NOMO-1 treated with DMSO at 0.1 percent for 48 hours (cell line): ENCODE measurements at regions not wholly inside any gene's neighbourhood (a gene's known extent, or its start where the extent isn't known, plus 50 kb on each side); places are given as distances from the start of the nearest gene placed in this dataset.
"Not testable (repeated sequence)": the region's sequence is repeated elsewhere in the genome, so short reads cannot be mapped to it uniquely, and the experiment has no call there.

Experiments used
- DNase-seq: peaks from one replicate; lab custom pipeline; 2025; ENCODE audit not compliant: unreplicated experiment; lab: John Stamatoyannopoulos, UW

GRCh38 chr3:166554023-166554422, 716.8 kb upstream of the BCHE start:
- DNase-seq = no peak

DNA sequence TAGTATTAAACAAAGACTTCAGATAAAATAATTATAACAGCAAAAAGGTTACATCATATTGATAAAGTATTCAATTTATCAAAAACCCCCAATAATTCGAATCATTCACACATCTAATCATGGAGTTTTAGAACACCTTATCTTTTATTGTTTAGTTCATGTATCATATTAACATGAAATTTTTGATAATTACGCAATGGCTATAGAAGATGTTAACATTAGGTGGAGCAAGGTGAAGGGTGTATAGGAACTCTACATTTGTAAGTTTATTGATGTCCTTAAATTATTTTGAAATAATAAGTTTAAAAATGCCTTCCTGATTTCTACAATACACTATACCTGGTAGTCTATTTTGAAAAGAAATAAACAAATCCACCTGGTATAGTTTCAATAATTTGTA, 696.5 kb upstream of the BCHE start:
- DNase-seq = no peak

- DNase-seq = no peak
Measured at GRCh38 chr3:166531730-166532129, 694.5 kb upstream of the BCHE start.

DNA sequence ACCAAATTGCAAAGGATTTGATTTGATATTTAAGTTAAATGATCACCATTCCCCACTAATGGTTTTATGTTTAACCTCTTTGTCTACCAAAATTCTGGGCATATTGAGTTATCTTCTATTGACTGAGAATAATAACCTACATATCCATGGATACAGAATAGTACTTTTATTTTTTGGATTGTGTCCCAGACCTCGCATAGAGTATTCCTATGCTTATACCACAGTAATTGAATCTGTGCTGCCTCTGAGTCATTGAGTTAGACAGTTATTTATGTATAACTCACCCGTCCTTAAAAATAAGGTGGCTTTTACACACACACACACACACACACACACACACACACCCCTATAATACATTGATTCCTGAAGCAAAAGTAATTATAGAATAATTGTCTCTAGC, 690.1 kb upstream of the BCHE start:
- no peak for DNase-seq

GRCh38 chr3:166526881-166527280, 689.7 kb upstream of the BCHE start:
- no peak for DNase-seq

GRCh38 chr3:166522017-166522416, 684.8 kb upstream of the BCHE start:
- no peak for DNase-seq

DNA sequence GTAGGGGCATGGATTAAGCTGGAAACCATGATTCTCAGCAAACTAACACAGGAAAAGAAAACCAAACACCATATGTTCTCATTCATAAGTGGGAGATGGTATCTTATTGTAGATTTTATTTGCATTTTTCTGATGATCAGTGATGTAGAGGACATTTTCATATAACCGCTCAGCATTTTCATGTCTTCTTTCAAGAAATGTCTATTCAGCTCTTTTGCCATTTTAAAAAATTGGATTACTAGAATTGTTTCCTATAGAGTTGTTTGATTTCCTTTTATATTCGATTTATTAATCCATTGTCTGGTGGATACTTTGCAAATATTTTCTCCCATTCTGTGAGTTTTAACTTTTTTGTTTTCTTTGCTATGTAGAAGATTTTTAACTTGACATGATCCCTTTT, 682.2 kb upstream of the BCHE start:
- no peak for DNase-seq

- no peak for DNase-seq
Measured at GRCh38 chr3:166518040-166518439, 680.8 kb upstream of the BCHE start.

DNA sequence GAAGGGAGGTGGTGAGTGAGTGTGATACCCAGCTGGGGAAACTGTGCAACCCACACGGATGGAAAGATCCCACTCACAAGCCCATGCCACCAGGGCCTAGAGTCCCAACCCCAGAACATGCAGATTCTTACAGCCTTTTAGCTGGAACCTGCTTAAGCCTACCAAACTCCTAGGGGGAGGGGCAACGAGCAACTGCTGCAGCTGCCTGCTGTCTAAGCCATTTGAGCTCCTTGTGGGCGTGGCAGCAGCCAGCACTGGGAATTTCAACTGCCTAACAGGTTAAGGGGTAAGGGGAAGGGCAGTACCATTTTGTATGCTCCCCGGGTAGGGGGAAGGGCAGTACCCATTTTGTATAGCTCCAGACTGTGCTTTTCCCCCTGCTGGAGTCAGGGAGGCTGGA, 673.2 kb upstream of the BCHE start:
- DNase-seq = no peak

DNA sequence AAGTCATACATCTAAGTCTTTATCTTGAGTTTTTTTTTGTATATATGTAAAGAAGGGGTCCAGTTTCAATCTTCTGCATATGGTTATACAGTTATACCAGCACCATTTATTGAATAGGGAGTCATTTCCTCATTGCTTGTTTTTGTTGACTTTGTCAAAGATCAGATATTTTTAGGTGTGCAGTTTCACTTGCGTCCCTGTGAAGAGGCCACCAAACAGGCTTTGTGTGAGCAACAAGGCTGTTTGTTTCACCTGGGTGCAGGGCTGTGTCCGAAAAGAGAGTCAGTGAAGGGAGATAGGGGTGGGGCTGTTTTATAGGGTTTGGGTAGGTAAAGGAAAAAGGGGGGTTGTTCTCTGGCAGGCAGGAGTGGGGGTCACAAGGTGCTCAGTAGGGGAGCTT, 663.2 kb upstream of the BCHE start:
- not testable (repeated sequence) for DNase-seq

DNA sequence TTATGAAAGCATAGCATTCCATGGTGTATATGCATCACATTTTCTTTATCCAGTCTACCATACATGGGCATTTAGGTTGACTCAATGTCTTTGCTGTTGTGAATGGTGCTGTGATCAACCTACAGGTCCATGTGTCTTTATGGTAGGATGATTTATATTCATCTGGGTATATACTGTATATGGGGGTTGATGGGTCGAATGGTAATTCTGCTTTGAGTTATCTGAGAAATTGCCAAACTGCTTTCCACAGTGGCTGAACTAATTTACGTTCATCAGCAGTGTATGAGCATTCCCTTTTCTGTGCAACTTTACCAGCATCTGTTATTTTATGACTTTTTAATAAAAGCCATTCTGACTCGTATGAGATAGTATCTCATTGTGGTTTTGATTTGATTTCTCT, 662.4 kb upstream of the BCHE start:
- DNase-seq = no peak

DNA sequence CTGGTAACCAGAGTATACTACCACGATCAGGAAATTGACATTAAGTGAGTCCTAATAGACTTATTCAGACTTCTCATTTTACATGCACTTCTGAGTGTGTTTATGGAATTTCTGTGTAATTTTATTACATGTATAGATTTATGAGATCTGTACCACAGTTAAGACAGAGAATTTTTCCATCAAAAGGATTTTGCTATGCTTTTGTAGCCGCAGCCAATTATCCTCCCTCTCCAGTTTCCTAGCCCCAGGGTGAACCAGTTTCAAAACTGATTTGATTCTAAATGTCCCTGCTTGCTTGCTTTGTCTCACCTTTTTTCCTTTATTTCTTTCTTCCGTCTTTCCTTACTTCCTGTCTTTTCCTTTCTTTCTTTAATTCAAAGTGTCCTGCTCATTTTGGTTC, 661.2 kb upstream of the BCHE start:
- DNase-seq = no peak

- no peak for DNase-seq
Measured at GRCh38 chr3:166489826-166490225, 652.6 kb upstream of the BCHE start.

- DNase-seq = no peak
Measured at GRCh38 chr3:166488977-166489672, 651.9 kb upstream of the BCHE start.

DNA sequence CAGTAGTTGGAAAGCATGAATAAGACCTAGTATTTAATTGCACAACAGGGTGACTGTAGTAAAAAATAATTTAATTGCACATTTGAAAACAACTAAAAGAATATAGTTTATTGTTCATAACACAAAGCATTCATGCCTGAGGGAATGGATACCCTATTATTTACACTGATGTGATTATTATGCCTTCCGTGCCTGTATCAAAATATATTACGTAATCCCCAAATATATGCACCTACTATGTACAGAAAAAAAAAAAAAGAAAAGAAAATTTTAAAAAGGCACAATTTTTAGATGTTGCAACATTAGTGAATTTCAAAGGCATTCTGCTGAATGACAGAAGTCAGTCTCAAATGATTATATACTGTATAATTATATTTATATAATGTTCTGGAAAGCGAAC, 647.2 kb upstream of the BCHE start:
- no peak for DNase-seq

- DNase-seq = no peak
Measured at GRCh38 chr3:166481340-166481739, 644.1 kb upstream of the BCHE start.

GRCh38 chr3:166478356-166478755, 641.1 kb upstream of the BCHE start:
- DNase-seq = no peak

DNA sequence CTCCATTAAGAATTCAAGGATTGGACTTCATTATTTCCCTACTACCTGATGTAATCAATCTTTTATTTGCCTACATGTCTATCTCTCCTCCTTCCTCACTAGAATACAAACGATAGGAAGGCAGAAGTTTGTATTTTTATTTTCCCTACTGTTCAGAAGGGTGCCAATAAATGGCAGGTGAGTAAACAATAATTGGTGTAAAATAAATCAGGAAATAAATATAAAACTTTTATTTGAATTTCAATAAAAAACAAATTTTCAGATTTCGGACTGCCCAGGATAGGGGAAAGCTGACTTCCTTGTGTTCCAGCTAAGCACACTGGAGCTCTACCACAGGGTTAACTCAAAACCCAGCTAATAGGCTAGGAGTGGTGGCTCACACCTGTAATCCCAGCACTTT, 636.3 kb upstream of the BCHE start:
- DNase-seq = no peak

GRCh38 chr3:166472015-166472414, 634.8 kb upstream of the BCHE start:
- no peak for DNase-seq

DNA sequence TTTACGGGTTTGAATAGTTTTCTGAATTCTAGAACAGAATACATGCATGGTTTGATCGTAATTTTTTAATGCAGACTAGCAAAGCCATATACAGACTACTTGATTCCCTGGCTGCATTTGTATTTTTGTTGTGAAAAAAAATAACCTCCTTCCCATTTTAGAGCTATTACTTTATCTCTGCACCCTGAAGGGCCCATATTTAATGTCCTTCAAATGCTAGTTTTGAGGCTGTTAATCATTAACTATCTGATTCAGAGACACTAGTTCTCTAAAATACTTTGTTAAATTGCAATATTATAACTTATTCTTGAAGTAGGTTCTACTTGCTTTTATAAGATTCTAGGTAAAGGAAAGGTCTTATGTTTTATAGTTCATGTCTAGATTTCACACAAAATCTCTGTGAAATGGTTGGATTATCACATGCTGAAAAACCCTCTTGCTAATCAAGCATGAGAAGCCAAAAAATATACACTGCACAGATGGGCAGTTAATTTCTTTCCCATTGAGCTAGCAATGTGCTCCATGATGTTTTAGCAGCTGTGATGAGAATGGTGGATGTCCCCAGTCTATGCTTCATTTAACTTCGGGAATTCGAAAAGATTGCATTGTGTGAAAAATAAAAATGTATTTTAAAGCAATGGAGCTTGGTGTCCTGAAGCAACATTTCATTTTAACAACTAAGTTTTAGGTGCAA, 634.0 kb upstream of the BCHE start:
- DNase-seq = no peak

- no peak for DNase-seq
Measured at GRCh38 chr3:166462891-166463470, 625.8 kb upstream of the BCHE start.

- no peak for DNase-seq
Measured at GRCh38 chr3:166461626-166462025, 624.4 kb upstream of the BCHE start.

DNA sequence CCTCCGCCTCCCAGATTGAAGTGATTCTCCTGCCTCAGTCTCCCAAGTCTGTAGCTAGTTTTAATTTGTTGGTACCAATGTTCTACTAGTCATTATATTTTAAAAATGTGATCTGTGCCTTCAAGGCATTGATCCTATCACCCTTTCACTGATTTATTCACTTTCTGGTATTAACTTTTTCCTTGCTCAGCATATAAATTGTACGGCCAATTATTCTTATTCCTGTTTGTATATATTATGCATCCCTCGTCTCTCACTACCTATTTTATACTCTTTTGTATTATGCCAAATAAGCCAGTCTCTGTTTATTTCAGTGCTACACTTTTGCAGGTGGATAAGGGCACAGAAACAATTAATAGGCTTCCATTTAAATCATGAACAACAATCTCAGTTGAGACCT, 620.2 kb upstream of the BCHE start:
- no peak for DNase-seq
